CD4-positive, alpha-beta T cell (primary cell): ENCODE measurements at regions not wholly inside any gene's neighbourhood (a gene's known extent, or its start where the extent isn't known, plus 50 kb on each side); places are given as distances from the start of the nearest gene placed in this dataset.

Experiments used
- ATAC-seq: fragments of 200-7000 bp; cut with Tn5 transposase; one replicate; pipeline ENCODE4 v1.10.0; 2022; ENCODE audit warnings: mild to moderate bottlenecking; ENCODE audit not compliant: poor library complexity
- CTCF ChIA-PET: fragments of 350-600 bp; sonication (Branson Sonifier 250); formaldehyde crosslinking; loops from one replicate; lab custom pipeline; 2021; ENCODE audit warnings: antibody characterized with exemption, inconsistent platforms; lab: Charles Lee
- POLR2A ChIA-PET: fragments of 350-600 bp; sonication (Branson Sonifier 250); formaldehyde crosslinking; loops from one replicate; lab custom pipeline; 2021; ENCODE audit warnings: antibody characterized with exemption, inconsistent platforms; lab: Charles Lee
- DNase-seq, 14 experiments: peaks; one replicate each; pipeline ENCODE4 v3.0.0-alpha.2; 2013 to 2020; ENCODE audit warnings: mixed read lengths in 2 of 14
- H3K27ac ChIP-seq, 2 donors: one replicate each; pipeline versions ENCODE4 v1.5.1 to v1.7.0; 2013; ENCODE audit warnings: low read length in 2 of 2, low read depth in 1 of 2, mild to moderate bottlenecking in 1 of 2
- H3K27me3 ChIP-seq, 2 experiments: 1 replicate in 1 of 2; 2 replicates in 1 of 2; pipeline versions ENCODE4 v1.6.1 to v1.7.0; 2013; ENCODE audit warnings: low read length in 2 of 2, control low read depth in 1 of 2, mild to moderate bottlenecking in 1 of 2, moderate library complexity in 1 of 2; ENCODE audit not compliant: insufficient read depth in 2 of 2, control insufficient read depth in 1 of 2
- H3K36me3 ChIP-seq: one replicate; pipeline ENCODE4 v1.6.1; 2013; ENCODE audit warnings: low read length, control low read depth; ENCODE audit not compliant: insufficient read depth
- H3K4me1 ChIP-seq: one replicate; pipeline ENCODE4 v1.6.1; 2013; ENCODE audit warnings: low read length, control low read depth; ENCODE audit not compliant: insufficient read depth
- H3K4me3 ChIP-seq: one replicate; pipeline ENCODE4 v1.5.1; 2013; ENCODE audit warnings: mild to moderate bottlenecking, low read length, moderate library complexity
- H3K9me3 ChIP-seq, 2 experiments: 1 replicate in 1 of 2; 2 replicates in 1 of 2; pipeline versions ENCODE4 v1.6.1 to v1.7.0; 2013; ENCODE audit warnings: low read length in 2 of 2, mild to moderate bottlenecking in 2 of 2, control low read depth in 1 of 2, moderate library complexity in 1 of 2; ENCODE audit not compliant: control insufficient read depth in 1 of 2, insufficient read depth in 1 of 2
- H3K27ac Mint-ChIP-seq: one replicate; pipeline ENCODE4 v1.8.0; 2020; ENCODE audit warnings: mixed read lengths
- H3K27me3 Mint-ChIP-seq: one replicate; pipeline ENCODE4 v1.8.0; 2021; ENCODE audit warnings: mixed read lengths
- H3K36me3 Mint-ChIP-seq: one replicate; pipeline ENCODE4 v1.8.0; 2021; ENCODE audit warnings: low read depth, mixed read lengths
- H3K4me1 Mint-ChIP-seq: one replicate; pipeline ENCODE4 v1.8.0; 2021; ENCODE audit warnings: low read depth, mixed read lengths
- H3K4me3 Mint-ChIP-seq: one replicate; pipeline ENCODE4 v1.8.0; 2020; ENCODE audit warnings: mild to moderate bottlenecking, mixed read lengths
- H3K9me3 Mint-ChIP-seq: one replicate; pipeline ENCODE4 v1.8.0; 2020; ENCODE audit warnings: mixed read lengths
- intact Hi-C, 2 experiments: fragments of 100-400 bp; cut with DNase I in 1 of 2; cut with micrococcal nuclease in 1 of 2; formaldehyde crosslinking; loops; one replicate each; pipeline versions ENCODE4 v1.15.1 to v1.9.0; 2023 to 2025; cut with DNase I, micrococcal nuclease
- TF ChIP-seq, protein P1 (sequence below): fragments of 200-600 bp; IDR thresholded peaks from one replicate; pipeline ENCODE4 v1.8.0; 2022; ENCODE audit warnings: antibody characterized with exemption, mild to moderate bottlenecking

DNA sequence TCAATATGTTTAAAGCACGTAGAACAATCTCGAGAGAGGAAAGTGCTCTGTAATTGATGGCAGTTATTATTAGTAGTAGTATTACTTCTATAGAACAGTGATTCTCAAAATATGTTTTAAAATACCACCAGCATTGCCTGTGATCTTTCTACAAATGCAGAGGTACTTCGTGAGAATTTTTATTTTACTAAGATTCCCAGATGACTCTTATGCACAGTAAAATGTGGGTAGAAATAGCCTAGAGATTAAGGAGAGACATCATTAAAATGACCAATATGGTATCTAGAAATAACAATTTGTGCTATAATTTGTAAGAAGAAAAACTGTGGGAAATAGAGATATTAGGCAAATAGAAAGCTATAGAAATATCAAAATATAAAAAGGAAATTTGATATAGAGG is 157.9 kb downstream of the SUCNR1 start:
- no peak overlapping the region for H3K27ac ChIP-seq
- H3K4me3 ChIP-seq, result no peak overlapping the region
- Mint-ChIP-seq H3K27ac (no peak overlapping the region), H3K27me3 (no peaks in the 10 kb centered on the region), H3K4me3 (no peak overlapping the region), H3K9me3 (peaks cover 6% of the 10 kb centered on the region), H3K4me1 (no peaks in the 10 kb centered on the region), H3K36me3 (peaks cover 7% of the 10 kb centered on the region)
- H3K4me1 ChIP-seq, result no peaks in the 10 kb centered on the region
- DNase-seq, result no peak
- POLR2A ChIA-PET, result no interaction called here
- H3K9me3 ChIP-seq, result peaks cover 0 to 8% of the 10 kb centered on the region in 2 experiments
- no peak for ATAC-seq
- intact Hi-C loops, result no loop called here
- CTCF ChIA-PET, result no interaction called here
- TF ChIP-seq, protein P1, sequence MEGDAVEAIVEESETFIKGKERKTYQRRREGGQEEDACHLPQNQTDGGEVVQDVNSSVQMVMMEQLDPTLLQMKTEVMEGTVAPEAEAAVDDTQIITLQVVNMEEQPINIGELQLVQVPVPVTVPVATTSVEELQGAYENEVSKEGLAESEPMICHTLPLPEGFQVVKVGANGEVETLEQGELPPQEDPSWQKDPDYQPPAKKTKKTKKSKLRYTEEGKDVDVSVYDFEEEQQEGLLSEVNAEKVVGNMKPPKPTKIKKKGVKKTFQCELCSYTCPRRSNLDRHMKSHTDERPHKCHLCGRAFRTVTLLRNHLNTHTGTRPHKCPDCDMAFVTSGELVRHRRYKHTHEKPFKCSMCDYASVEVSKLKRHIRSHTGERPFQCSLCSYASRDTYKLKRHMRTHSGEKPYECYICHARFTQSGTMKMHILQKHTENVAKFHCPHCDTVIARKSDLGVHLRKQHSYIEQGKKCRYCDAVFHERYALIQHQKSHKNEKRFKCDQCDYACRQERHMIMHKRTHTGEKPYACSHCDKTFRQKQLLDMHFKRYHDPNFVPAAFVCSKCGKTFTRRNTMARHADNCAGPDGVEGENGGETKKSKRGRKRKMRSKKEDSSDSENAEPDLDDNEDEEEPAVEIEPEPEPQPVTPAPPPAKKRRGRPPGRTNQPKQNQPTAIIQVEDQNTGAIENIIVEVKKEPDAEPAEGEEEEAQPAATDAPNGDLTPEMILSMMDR, result no peak
- no peaks in the 10 kb centered on the region for H3K27me3 ChIP-seq
- no peaks in the 10 kb centered on the region for H3K36me3 ChIP-seq

DNA sequence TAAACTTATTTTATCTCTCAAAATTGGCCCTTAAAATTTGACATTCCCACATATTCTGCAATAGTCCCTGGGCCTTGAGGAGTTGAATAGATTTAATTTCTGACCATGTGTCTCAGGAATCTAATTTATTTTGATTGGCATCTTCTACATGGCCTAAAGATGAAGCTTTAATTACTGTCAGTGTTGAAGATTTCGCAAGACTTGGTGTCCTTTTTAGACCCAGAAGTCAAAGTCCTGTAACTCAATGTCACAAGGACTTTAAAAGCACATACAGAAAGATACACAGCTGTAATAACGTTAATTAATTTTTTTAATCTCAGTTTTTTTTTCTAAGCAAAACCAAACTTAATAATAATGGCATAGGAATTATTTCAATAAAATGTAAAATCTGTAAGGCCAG is 163.9 kb downstream of the SUCNR1 start:
- H3K4me3 ChIP-seq, result no peak overlapping the region
- H3K9me3 Mint-ChIP-seq, result peaks cover 6% of the 10 kb centered on the region
- H3K9me3 ChIP-seq, result peaks cover 0 to 14% of the 10 kb centered on the region in 2 experiments
- H3K4me1 ChIP-seq, result no peaks in the 10 kb centered on the region
- no peak overlapping the region for H3K27ac Mint-ChIP-seq
- H3K27ac ChIP-seq, result no peak overlapping the region
- TF ChIP-seq, protein P1, result no peak
- H3K27me3 Mint-ChIP-seq, result no peaks in the 10 kb centered on the region
- H3K36me3 Mint-ChIP-seq, result peaks cover 7% of the 10 kb centered on the region
- no peaks in the 10 kb centered on the region for H3K27me3 ChIP-seq
- ATAC-seq, result no peak
- intact Hi-C loops, result no loop called here
- DNase-seq, result no peak
- H3K4me3 Mint-ChIP-seq, result no peak overlapping the region
- H3K4me1 Mint-ChIP-seq, result no peaks in the 10 kb centered on the region
- ChIA-PET POLR2A (no interaction called here), CTCF (no interaction called here)
- no peaks in the 10 kb centered on the region for H3K36me3 ChIP-seq

DNA sequence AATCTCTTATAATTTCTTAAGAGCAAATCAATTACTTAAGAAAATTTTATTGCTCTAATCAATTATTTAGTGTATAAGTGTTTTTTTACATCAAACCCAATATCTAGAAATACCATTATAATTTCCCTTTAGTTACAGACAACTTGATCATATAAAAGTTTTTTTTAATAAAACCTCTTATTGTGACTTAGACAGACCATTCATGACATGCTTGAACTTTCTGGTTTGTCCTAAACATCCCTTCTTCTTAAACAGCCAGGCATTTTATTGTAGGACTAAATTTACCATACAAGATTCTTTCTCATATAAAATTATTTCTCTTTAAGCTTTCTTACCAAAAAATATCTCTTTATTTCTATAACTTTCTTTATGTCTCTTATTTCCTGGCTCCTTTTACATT is 164.5 kb downstream of the SUCNR1 start:
- H3K9me3 Mint-ChIP-seq, result peaks cover 6% of the 10 kb centered on the region
- no peak overlapping the region for H3K27ac Mint-ChIP-seq
- ChIA-PET CTCF (no interaction called here), POLR2A (no interaction called here)
- H3K4me1 Mint-ChIP-seq, result no peaks in the 10 kb centered on the region
- intact Hi-C loops, result no loop called here
- no peak overlapping the region for H3K4me3 Mint-ChIP-seq
- Histone ChIP-seq H3K4me1 (no peaks in the 10 kb centered on the region), H3K9me3 (peaks cover 0 to 14% of the 10 kb centered on the region in 2 experiments), H3K27me3 (no peaks in the 10 kb centered on the region), H3K4me3 (no peak overlapping the region), H3K27ac (no peak overlapping the region), H3K36me3 (no peaks in the 10 kb centered on the region)
- no peaks in the 10 kb centered on the region for H3K27me3 Mint-ChIP-seq
- DNase-seq, result no peak
- TF ChIP-seq, protein P1, result no peak
- ATAC-seq, result no peak
- peaks cover 7% of the 10 kb centered on the region for H3K36me3 Mint-ChIP-seq
